ENCODE measurements at regions not wholly inside any gene's neighbourhood (a gene's known extent, or its start where the extent isn't known, plus 50 kb on each side); places are given as distances from the start of the nearest gene placed in this dataset.

- no peaks in the 10 kb centered on the region for H3K36me3 ChIP-seq (replicated peaks in 1 of 2; ENCODE audit: insufficient read depth in 1 of 2, low read depth in 2 of 2)
- no peak overlapping the region for H3K4me3 ChIP-seq
- H3K4me1 ChIP-seq: no peaks in the 10 kb centered on the region
- DNase-seq (no peak), ATAC-seq (no peak)
- TF ChIP-seq CTCF (IDR thresholded peaks at IDR 0.05): no peak
- TF ChIP-seq POLR2A (IDR thresholded peaks at IDR 0.05): no peak
- H3K9me3 ChIP-seq: peaks cover 0 to 4% (median 0%) of the 10 kb centered on the region in 3 donors
- intact Hi-C loops (cut with DNase I): no loop called here
- 80 to 85% methylated on average over 13 to 25 of the region's 26 CpGs for WGBS, 2 donors
- H3K27ac ChIP-seq: no peak overlapping the region
- no peaks in the 10 kb centered on the region for H3K27me3 ChIP-seq
Observed at GRCh38 chr1:95752515-95753381, 518.7 kb downstream of the RWDD3 start.

DNA sequence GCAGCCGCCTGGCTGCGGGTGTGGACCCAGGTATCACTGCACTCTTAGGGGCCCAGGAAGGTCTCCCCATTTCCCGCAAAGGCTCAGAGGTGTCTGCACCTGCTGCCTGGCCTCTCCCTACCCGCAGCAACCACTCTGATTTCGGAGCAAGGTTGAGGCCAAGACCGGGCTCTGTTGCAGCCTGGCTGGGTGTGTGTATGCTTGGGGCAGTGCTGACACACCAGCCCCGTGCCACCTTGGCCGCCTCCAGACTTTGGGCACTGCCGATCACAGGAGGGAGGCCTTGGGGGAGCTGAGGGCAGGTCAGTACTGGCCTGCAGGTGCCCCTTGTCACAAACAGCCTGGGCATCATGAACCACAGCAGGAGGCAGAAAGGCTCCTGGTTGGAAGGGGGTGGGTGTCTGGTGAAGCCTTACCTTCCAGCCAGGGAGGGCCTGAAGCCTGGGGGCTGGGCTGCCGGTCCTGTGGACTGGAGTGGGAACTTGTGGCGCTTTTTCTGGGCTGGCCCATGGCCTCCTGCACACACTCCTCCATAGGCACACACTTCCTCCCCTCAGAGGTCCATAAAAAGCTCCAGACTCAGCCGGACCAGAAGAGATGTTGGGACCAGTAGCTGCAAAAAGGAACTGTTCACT is 519.5 kb downstream of the RWDD3 start:
- 87 to 88% methylated on average over 3 to 9 of the region's 12 CpGs for WGBS, 2 donors
- intact Hi-C loops (cut with DNase I): no loop called here
- TF ChIP-seq CTCF (IDR thresholded peaks at IDR 0.05) (no peak), POLR2A (IDR thresholded peaks at IDR 0.05) (no peak)
- Histone ChIP-seq H3K4me3 (no peak overlapping the region), H3K36me3 (replicated peaks in 1 of 2; ENCODE audit: insufficient read depth in 1 of 2, low read depth in 2 of 2) (no peaks in the 10 kb centered on the region), H3K27me3 (no peaks in the 10 kb centered on the region), H3K4me1 (no peaks in the 10 kb centered on the region), H3K27ac (no peak overlapping the region), H3K9me3 (peaks cover 0 to 4% (median 0%) of the 10 kb centered on the region in 3 donors)
- DNase-seq (no peak), ATAC-seq (no peak)

- DNase-seq (no peak), ATAC-seq (no peak)
- no peak overlapping the region for H3K4me3 ChIP-seq
- H3K4me1 ChIP-seq: no peaks in the 10 kb centered on the region
- H3K27ac ChIP-seq: no peak overlapping the region
- H3K27me3 ChIP-seq: no peaks in the 10 kb centered on the region
- WGBS, 2 donors: 70 to 75% methylated on average over 6 of the region's 6 CpGs
- intact Hi-C loops (cut with DNase I): no loop called here
- H3K9me3 ChIP-seq: peaks cover 0 to 4% (median 0%) of the 10 kb centered on the region in 3 donors
- no peaks in the 10 kb centered on the region for H3K36me3 ChIP-seq (replicated peaks in 1 of 2; ENCODE audit: insufficient read depth in 1 of 2, low read depth in 2 of 2)
- TF ChIP-seq CTCF (IDR thresholded peaks at IDR 0.05) (no peak), POLR2A (IDR thresholded peaks at IDR 0.05) (no peak)
Observed at GRCh38 chr1:95754412-95754811, 520.4 kb downstream of the RWDD3 start.

DNA sequence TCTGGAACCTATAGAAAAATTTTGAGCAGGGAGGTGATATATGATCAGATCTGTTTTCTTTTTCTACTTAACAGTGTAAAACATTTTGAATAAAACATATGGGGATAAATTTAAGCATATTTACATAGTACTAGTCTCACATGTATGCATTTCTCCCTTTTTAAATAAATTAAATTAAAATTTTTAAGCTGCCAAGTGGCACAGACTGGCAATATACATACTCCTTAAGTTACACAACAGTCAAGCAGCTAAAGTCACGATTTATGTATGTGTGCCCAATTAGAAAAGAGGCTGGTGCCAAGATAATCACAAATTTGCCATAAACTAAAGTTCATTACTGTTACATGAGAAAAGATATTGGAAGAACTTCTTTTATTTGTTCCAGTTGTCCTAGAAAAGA is 532.0 kb downstream of the RWDD3 start:
- H3K36me3 ChIP-seq (replicated peaks in 1 of 2; ENCODE audit: insufficient read depth in 1 of 2, low read depth in 2 of 2): no peaks in the 10 kb centered on the region
- H3K4me3 ChIP-seq: no peak overlapping the region
- ATAC-seq: no peak
- no peak overlapping the region for H3K27ac ChIP-seq
- TF ChIP-seq CTCF (IDR thresholded peaks at IDR 0.05): no peak
- TF ChIP-seq POLR2A (IDR thresholded peaks at IDR 0.05): no peak
- no peak for DNase-seq
- peaks cover 0 to 8% (median 0%) of the 10 kb centered on the region in 3 donors for H3K9me3 ChIP-seq
- intact Hi-C loops (cut with DNase I): no loop called here
- WGBS, 2 donors: 41 to 49% methylated on average over 1 of the region's 1 CpG
- no peaks in the 10 kb centered on the region for H3K27me3 ChIP-seq
- H3K4me1 ChIP-seq: no peaks in the 10 kb centered on the region
